GM18508 (cell line): ENCODE measurements at regions not wholly inside any gene's neighbourhood (a gene's known extent, or its start where the extent isn't known, plus 50 kb on each side); places are given as distances from the start of the nearest gene placed in this dataset.
"Not testable (repeated sequence)": the region's sequence is repeated elsewhere in the genome, so short reads cannot be mapped to it uniquely, and the experiment has no call there.

Experiments used
- ATAC-seq: cut with Tn5 transposase; IDR thresholded peaks from one replicate; pipeline ENCODE4 v1.9.1; 2021; ENCODE audit warnings: moderate number of reproducible peaks; ENCODE audit not compliant: insufficient read depth, unreplicated experiment

DNA sequence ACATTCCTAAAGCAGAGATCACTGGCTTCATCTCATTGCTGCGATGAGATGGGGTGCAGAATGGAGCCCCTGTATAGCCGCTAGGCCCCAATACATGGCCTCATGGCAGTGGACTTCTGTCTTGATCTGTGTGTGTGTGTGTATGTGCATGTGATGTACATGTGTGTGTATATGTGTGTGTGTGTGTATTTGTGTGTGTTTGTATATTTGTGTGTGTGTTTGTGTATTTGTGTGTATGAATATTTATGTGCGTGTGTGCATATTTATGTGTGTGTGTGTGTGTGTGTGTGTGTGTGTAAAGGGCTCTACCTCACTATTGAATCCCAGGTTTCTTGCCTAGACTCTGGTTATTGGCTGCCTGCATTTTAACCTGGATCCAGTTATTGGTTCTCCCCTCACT is 958.2 kb downstream of the GRID1 start:
- ATAC-seq: no peak

DNA sequence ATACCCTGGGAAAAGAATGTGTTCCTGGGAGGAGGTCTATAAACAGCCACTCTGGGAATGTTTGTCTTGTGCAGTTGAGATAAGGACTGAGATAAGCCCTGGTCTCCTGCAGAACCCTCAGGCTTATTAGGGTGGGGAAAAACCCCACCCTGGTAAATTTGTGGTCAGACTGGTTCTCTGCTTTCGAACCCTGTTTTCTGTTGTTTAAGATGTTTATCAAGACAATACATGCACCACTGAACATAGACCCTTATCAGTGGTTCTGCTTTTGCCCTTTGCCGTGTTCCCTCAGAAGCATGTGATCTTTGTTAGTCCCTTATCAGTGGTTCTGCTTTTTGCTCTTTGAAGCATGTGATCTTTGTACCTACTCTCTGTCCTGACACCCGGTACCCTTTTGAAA is 956.0 kb downstream of the GRID1 start:
- not testable (repeated sequence) for ATAC-seq

DNA sequence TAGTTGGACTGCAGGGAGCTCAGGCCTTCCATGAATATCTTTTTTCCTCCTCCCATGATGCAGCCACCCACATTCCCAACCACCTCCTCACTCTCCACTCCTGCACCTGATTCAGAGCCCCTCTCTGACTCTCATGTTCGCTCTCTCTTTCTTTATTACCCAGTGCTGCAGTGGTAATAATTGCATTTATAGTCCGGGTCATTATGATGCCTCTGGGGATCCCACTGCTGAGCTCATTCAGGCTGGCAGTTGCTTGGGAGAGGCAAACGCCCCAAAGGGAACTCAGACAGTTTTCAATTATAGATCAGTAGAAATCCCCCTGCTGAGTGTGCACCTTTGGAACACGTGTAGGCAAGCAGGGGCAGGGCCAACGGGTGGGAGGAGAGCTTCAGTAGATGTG is 953.0 kb downstream of the GRID1 start:
- no peak for ATAC-seq

DNA sequence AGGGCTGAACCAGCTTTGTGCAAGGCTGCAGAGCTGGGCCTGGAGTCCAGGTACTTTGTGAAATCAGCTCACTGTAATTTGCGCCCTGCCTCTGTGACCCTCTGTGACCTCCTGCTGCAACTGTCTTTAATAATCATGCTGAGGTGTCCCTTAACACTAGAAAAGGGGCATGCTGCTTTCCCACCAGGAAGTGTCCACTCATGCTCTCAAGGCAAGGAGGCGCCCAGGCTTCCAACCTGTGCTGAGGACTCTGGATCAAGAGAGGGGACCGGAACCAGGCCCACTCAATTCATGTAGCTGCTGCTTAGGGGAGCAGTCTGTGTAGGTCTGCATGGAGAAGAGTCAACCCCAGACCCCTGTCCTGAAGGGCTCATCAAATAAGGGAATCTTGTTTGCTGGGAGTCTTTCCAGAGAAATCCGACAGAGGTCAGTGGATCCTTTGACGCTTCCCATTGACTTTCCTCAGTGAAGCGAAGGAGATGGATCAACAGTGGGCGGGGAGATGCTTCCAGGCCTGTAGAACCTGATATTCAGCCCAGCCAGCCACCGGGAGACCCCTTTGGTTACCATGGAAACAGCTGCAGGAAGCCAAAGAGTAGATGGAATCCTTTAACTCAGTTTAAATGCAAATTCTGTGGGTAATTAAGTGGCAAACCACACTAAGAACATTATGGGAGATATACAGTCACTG is 945.9 kb downstream of the GRID1 start:
- ATAC-seq: no peak

DNA sequence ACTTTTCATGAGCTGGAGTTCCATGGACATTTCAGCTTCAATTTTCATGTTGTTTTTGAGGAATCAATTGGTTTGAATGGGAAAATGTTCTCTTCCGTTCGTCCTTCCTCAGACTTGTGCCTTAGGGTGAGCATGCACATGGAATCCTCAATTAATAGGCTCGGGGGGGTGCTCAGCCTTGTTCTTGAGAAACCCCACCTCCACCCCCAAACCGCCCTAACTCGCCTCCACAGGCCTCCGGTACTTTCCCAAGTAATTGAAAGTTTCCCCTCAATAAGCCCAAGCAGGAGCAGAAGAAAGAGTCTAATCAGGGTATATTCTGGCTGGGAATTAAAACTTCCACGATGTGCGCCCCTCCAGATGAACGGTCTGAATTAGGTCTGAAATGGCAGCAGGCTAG is 945.2 kb downstream of the GRID1 start:
- ATAC-seq: no peak

DNA sequence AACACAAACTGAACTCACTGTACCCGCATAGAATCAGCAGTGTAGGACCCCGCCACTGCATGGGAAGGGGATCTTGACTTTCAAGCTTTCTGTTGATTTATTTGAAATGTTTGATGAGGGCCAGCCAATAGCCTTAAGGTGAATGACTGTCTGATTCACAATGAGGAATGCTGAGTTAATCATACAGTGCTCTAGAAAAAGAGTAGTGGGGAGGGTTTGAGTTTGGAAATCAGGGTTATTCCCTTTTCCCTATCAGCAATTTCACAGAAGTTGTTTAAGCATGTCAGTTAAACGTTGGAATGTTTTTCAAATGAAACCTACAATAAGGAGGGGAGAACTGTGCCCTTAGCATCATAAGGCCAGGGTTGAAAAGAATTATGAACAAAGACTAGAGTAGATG is 937.5 kb downstream of the GRID1 start:
- no peak for ATAC-seq

DNA sequence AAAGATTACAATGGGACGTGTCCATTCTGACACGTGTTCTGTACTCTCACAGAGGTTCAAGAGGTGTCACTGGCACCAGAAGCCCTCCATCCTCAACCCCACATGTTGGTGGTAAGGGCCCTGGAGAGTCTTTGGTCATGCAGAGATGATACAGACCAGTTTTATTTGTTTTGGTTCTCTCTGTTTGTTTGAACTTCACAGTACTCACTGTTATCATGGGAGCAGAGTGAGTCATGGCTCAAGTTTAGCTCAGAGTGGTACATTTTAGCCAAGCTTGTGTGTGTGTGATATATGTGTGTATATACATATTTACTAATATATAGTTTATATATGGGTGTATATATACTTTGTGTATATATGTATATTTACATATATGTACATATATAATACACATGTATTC is 935.6 kb downstream of the GRID1 start:
- ATAC-seq: no peak

DNA sequence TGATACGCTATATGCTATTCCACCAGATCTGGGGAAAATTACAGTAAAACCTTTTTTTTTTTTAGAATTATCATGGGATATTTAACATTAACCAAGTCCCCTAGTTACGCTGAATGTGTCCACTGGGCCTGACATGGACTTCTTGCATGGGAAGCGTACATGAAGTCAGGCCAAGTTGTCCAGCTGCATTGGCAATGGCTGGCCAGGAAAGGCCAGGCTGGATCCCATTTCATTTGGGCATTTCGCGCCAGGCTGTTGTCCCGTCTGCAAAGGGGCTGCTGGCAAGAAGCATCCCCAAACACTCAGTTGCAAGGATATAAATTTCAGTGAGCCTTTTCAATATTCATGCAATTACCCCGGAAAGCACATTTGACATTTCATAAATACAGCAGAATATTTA is 933.3 kb downstream of the GRID1 start:
- ATAC-seq: no peak

DNA sequence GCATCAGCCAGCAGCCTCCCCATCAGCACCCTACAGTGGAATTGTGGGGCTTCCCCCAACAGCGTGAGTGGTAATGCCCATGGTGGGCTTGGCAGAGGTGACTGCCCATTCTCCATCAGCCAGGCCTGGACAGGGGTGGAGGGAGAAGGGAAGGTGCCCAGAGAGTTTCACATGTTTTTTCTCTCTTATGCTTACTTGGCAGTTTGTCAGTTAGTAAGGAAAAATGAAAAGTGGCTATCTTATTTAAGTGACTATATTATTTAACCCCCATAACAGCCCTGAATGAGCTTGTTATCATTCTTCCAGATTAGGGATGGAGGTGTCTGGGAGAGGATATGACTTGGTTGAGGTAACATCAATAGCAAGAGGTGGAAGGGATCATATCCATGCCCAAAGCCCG is 921.7 kb downstream of the GRID1 start:
- ATAC-seq: no peak

DNA sequence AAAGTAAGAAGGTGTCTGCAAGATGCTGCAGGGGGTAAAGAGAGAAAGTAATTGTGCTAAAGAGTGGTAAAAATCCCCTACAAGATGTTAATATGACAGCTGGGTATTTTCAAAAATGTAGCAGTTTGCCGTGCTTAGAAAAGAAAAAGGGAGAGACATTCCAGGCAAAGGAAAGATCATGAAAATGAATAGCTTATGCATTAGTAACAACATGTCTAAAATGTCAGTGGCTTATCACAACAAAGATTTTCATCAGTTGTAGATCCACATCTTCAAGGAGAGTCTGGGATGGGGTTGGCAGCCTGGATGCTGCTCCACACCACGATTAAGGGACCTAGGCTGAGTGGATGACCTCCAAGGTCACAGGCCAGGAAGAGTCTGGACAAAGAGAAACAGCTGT is 920.9 kb downstream of the GRID1 start:
- no peak for ATAC-seq

DNA sequence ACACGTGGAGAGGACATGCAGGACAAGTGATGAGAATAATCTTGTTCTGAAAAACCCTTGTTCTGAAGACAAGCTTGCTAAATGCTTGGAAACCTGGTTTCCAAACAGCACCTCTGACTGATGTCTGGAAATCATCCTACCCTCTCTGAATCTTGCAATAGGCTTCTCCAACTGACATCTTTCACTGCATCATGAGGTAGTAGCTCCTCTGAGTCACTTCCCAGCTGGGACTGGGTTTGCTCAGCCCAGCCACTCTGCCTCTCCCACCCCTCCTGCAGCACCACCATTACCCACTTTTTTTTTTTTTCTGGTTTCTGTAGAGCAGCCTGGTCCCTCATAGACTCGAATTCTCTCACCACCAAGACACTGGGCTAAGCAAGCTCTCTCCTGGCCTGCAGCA is 919.8 kb downstream of the GRID1 start:
- ATAC-seq: no peak

DNA sequence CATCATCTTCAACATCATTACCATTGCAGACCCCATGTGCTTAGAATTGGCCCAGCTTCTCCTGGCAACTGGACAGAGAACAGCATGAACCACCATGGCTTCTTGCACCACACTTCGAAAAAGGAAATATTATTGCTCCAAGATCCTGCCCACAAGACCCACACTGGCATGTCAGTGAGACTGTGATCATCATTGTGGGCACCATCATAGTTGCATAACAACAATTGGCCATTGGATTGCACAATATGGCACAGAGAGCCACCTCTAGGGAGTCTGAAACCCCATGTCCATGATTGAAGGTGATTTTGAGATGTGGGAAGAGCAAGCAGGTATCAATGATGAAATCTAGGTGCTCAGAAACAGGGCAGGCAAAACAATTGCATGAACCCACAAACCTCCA is 918.9 kb downstream of the GRID1 start:
- ATAC-seq: no peak

DNA sequence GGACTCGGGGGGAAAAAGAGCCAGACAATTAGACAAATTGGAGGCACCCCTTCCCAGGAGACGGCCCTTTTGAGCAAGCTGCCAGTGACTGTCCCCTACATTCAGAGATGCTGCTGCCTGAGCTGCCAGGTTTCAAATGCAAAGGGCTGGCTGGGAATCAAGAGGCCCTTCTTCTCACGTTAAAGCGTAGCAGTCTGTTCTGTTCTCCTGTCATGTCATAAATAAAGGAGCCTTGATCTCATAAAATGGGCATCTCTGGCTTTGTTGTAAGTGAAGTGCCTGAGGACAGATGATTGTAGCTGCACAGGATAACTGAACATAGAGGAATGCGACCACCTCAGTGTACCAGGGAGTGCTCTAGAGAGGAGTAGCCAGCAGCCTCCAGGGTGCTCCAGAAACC is 917.9 kb downstream of the GRID1 start:
- ATAC-seq: no peak

DNA sequence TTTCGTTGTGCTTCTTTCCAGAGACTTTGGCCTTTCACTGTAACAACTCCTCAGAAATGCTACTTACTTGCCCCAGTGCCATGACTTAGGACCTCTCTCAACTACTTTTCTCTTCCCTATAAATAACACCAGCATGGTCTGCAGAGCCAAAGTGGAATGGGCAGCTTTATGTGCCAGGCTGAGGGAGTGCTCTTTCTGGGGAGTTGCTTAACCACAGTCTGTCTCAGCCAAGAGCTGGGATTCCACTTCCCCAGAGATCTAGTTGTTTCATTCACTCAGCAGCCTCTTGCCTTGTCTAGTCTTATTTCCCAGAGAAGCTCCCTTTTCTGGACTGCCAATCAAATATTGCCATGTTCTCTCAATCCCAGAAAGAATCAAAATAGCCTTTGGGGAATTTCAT is 912.2 kb downstream of the GRID1 start:
- ATAC-seq: no peak

DNA sequence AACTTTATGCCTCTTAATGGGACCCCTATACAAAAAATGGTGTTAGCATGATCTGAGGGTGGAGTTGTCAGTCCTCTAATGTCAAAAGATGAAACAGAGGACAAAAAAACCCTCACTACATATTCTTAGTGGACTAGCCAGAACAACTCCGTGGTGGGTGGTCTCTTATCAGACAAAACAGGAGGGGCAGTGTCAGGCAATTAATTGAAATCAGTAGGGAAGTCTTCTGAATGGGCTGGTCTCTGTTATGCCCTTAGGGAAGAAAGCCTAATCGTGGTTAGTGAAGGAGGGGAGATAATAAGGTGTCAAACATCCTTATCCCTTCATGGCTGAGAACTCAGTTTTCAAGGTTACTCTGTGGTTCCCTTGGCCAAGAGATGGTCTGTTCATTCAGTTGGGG is 909.4 kb downstream of the GRID1 start:
- no peak for ATAC-seq

DNA sequence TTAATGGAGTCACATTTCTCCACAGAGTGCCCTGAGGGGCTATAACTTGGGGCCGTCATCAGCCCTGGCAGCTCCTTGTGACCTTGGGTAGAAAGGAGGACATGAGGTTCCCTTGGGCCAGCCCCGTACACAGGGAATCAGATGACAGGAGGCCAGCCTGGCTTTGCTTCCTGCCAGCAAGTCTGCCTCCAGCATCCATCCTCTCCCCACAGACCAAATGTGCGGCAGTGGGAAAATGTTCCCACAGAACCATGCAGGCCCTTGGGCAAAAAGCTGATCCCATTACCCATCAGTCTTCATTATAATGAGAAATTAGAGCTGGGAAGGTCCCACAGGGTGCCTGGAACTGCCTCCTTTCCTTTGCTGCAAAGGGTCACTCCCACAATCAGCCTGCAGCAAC is 908.3 kb downstream of the GRID1 start:
- ATAC-seq: no peak

DNA sequence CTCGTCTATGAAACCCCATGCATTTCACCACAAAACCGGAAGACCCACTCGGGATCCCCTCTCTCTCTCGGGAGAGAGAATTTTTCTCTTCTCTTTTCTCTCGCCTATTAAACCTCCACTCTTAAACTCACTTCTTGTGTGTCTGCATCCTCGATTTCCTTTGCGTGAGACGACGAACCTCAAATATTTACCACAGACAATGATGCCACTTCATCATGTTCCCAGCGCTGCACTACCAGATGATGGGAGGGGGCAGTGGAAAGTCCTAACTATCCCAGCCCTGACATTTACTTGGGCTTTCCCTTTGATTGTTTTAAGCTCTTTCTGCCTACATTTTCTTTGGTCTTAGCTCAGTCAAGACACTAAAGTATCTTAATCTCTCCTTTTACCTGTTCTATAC is 906.7 kb downstream of the GRID1 start:
- no peak for ATAC-seq

DNA sequence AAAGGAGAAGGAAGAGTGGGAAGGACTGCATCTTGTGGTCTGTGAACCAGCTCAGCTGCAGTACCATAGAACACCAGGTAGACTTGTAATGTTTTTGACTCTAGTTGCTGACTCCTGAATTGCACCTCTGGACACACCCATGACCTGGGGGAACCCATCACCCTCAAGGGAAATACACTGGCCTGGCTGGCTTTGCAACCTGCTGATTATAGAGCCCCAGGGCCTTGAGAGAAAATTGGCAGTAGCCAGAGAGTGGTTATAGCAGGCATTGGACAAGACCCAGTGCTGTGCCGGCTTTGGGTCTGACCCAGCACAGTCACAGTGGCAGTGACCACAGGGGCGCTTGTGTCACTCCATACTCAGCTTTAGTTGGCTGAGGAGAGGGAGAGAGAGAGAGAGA is 902.3 kb downstream of the GRID1 start:
- ATAC-seq: no peak

DNA sequence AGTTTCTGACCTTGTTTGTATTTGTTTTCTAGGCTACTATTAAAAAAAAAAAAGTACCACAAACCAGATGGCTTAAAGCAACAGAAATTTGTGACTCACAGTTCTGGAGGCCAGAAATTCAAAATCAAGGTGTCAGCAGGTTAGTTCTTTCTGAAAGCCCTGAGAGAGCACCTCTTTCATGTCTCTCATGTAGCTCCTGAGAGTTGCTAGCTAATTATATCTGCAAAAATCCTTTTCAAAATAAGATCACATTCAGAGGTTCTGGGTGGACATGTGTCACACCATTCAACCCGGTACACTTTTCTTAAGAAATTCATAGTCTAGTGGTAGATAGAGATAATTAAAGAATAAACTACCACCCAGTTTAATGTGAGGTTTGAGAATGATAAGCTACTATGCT is 888.6 kb downstream of the GRID1 start:
- ATAC-seq: no peak

DNA sequence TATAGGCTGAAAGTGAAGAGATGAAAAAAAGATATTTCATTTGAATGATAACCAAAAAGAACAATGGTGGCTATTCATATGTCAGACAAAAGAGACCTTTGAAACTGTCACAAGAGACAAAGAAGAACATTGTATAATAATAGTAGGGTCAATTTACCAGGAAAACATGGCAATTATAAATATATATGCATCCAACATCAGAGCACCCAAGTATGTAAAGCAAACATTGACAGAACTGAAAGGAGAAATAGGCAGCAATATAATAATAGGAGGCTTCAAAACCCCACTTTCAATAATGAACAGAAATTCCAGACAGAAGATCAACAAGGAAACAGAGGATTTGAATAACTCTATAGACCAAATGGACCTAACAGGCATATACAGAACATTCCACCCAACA is 876.2 kb downstream of the GRID1 start:
- no peak for ATAC-seq

DNA sequence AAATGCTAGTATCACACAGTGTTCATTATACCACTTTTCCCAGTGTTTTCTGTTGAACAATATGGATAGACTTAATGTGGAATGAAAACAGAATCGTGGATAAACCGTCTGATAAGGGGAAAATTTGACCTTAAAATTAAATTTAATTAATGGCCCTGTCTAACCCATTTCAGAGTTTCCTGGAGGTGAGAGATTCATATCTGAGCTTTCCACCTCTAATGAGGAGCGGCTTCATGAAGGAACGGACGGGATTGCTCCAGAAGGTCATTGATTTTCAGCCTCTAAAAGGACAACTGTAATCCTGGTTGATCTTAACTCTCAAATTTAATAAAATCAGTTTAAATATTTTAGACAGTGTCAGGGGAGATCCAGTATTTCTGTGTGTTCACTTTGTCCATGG is 874.9 kb downstream of the GRID1 start:
- no peak for ATAC-seq

DNA sequence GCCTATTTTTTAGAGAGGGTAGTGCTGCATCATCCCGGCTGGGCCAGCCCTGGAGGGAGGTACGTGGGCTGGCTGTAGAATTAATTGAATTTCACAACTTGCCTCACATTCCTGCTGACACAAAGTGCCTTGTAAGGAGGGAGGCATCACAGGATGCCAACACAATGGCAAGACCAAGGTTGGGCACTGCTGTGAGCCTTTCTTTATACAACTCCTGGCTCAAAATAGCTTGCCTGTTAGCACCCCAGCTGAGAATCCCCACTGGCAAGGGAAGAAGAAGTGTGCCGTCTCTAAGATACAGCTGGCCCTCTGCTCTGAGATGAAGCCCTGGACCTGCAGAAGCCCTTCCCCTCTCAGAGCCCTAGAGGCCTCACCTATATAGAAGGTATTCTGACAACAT is 873.9 kb downstream of the GRID1 start:
- no peak for ATAC-seq

DNA sequence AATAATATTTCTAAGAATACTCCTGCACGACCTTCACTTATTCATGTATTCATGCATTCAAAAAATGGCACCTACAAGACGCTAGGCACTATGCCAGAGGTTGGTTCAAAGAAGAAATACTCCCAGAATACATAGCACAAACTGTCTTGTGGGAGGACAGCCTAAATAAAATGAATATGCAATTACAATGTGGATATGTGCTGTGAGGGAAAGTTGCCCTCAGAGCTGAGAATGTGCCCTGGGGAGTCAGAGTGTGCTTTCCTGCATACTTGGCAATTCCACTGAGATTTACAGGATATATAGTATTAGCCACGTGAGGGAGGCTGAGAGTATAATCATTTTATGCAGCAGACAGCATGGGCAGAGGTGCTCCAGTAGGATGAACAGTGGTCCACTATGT is 872.9 kb downstream of the GRID1 start:
- no peak for ATAC-seq
